Lung (tissue), 11 donors: ENCODE measurements at regions not wholly inside any gene's neighbourhood (a gene's known extent, or its start where the extent isn't known, plus 50 kb on each side); places are given as distances from the start of the nearest gene placed in this dataset.

Source experiments
- ATAC-seq: fragments of 200-7000 bp; cut with Tn5 transposase; one replicate; pipeline ENCODE4 v1.9.1; 2020; ENCODE audit warnings: moderate number of reproducible peaks; ENCODE audit not compliant: insufficient read depth, low FRiP score
- DNase-seq, 3 donors: peaks; one replicate each; pipeline ENCODE4 v3.0.0-alpha.2; 2013 to 2017
- H3K27ac ChIP-seq, 2 donors: one replicate each; pipeline ENCODE4 v1.5.1; 2013; ENCODE audit warnings: mild to moderate bottlenecking in 2 of 2, moderate library complexity in 2 of 2, control low read depth in 1 of 2, inconsistent platforms in 1 of 2, low read depth in 1 of 2, low read length in 1 of 2
- H3K27me3 ChIP-seq, 3 donors: one replicate each; pipeline ENCODE4 v1.5.1; 2013; ENCODE audit warnings: low read length in 2 of 3; ENCODE audit not compliant: control insufficient read depth in 3 of 3, insufficient read depth in 3 of 3
- H3K36me3 ChIP-seq, 4 donors: one replicate each; pipeline ENCODE4 v1.5.1; 2013; ENCODE audit warnings: low read length in 4 of 4, mild to moderate bottlenecking in 1 of 4, moderate library complexity in 1 of 4; ENCODE audit not compliant: control insufficient read depth in 4 of 4, insufficient read depth in 4 of 4
- H3K4me1 ChIP-seq, 5 donors: one replicate each; pipeline ENCODE4 v1.5.1; 2013; ENCODE audit warnings: low read length in 5 of 5, mild to moderate bottlenecking in 2 of 5, moderate library complexity in 1 of 5; ENCODE audit not compliant: control insufficient read depth in 5 of 5, insufficient read depth in 5 of 5
- H3K4me3 ChIP-seq: one replicate; pipeline ENCODE4 v1.5.1; 2013; ENCODE audit warnings: mild to moderate bottlenecking, control low read depth, moderate library complexity
- H3K9ac ChIP-seq, 2 donors: one replicate each; pipeline ENCODE4 v1.5.1; 2013; ENCODE audit warnings: low read length in 2 of 2, control low read depth in 1 of 2; ENCODE audit not compliant: insufficient read depth in 1 of 2
- H3K9me3 ChIP-seq, 4 donors: one replicate each; pipeline ENCODE4 v1.5.1; 2013; ENCODE audit warnings: low read length in 3 of 4, mild to moderate bottlenecking in 1 of 4, moderate library complexity in 1 of 4; ENCODE audit not compliant: control insufficient read depth in 4 of 4, insufficient read depth in 3 of 4
- CTCF ChIP-seq: IDR thresholded peaks from 2 replicates; pipeline ENCODE4 v1.5.1; 2012; ENCODE audit warnings: mild to moderate bottlenecking; ENCODE audit errors: control extremely low read depth, extremely low read depth
- WGBS, 2 donors: extraction: QIAGEN DNeasy Blood & Tissue Kit; methylation state at CpG; one replicate each; pipeline ENCODE4 v1.1.7; 2013; 5-methylcytosine and 5-hydroxymethylcytosine counted together
- donor health status: control.
- donor health status: control.
- donor health status: Bipolar disorder and iron deficiency.
- donor health status: healthy.
- donor health status: DM: yes; HTN: yes; CAD: no.

GRCh38 chr13:31947105-31947504, 84.5 kb upstream of the FRY start:
- 90 to 96% methylated on average over 2 of the region's 2 CpGs for WGBS, 2 donors
- Histone ChIP-seq H3K4me3 (no peak overlapping the region), H3K27me3 (no peaks in the 10 kb centered on the region), H3K9me3 (no peaks in the 10 kb centered on the region), H3K27ac (no peak overlapping the region), H3K36me3 (peaks cover 0 to 3% (median 0%) of the 10 kb centered on the region in 4 donors), H3K4me1 (peaks cover 3 to 12% (median 8%) of the 10 kb centered on the region in 5 donors), H3K9ac (no peak overlapping the region)
- ATAC-seq, result no peak
- no peak for TF ChIP-seq CTCF
- DNase-seq, result no peak

GRCh38 chr13:31947506-31947905, 84.1 kb upstream of the FRY start:
- H3K27ac ChIP-seq, result peak overlapping the region in 1 of 2 donors; percentile 5
- ATAC-seq, result no peak
- WGBS, 2 donors, result 51 to 72% methylated on average over 2 of the region's 2 CpGs
- H3K27me3 ChIP-seq, result no peaks in the 10 kb centered on the region
- no peak overlapping the region for H3K9ac ChIP-seq
- H3K4me3 ChIP-seq, result no peak overlapping the region
- H3K4me1 ChIP-seq, result peaks cover 3 to 12% (median 6%) of the 10 kb centered on the region in 5 donors
- no peaks in the 10 kb centered on the region for H3K9me3 ChIP-seq
- TF ChIP-seq CTCF, result no peak
- H3K36me3 ChIP-seq, result peaks cover 0 to 3% (median 0%) of the 10 kb centered on the region in 4 donors
- no peak for DNase-seq

- Histone ChIP-seq H3K27ac (no peak overlapping the region), H3K9me3 (no peaks in the 10 kb centered on the region), H3K9ac (no peak overlapping the region), H3K4me1 (peaks cover 3 to 9% (median 6%) of the 10 kb centered on the region in 5 donors), H3K36me3 (peaks cover 0 to 3% (median 0%) of the 10 kb centered on the region in 4 donors), H3K27me3 (no peaks in the 10 kb centered on the region), H3K4me3 (no peak overlapping the region)
- WGBS, 2 donors, result 57 to 85% methylated on average over 2 of the region's 2 CpGs
- no peak for TF ChIP-seq CTCF
- ATAC-seq (no peak), DNase-seq (no peak)
Observed at GRCh38 chr13:31949486-31949885, 82.1 kb upstream of the FRY start.

- Histone ChIP-seq H3K9ac (no peak overlapping the region), H3K9me3 (no peaks in the 10 kb centered on the region), H3K36me3 (peaks cover 0 to 3% (median 0%) of the 10 kb centered on the region in 4 donors), H3K4me1 (peaks cover 0 to 5% (median 2%) of the 10 kb centered on the region in 5 donors), H3K27ac (peak overlapping the region in 1 of 2 donors; percentile 26), H3K4me3 (no peak overlapping the region), H3K27me3 (no peaks in the 10 kb centered on the region)
- ATAC-seq (no peak), DNase-seq (no peak)
- no peak for TF ChIP-seq CTCF
- 13 to 32% methylated on average over 2 of the region's 2 CpGs for WGBS, 2 donors
Observed at GRCh38 chr13:31950111-31950815, 81.3 kb upstream of the FRY start.
